Uterus (tissue), 2 donors: ENCODE measurements at regions not wholly inside any gene's neighbourhood (a gene's known extent, or its start where the extent isn't known, plus 50 kb on each side); places are given as distances from the start of the nearest gene placed in this dataset.

Experiments
- CTCF ChIP-seq, 4 experiments: fragments of 200-600 bp in 2 of 4; fragments of 450-650 bp in 2 of 4; sonication (generic) in 2 of 4; IDR thresholded peaks; one replicate each; pipeline ENCODE4 v1.5.1; 2016 to 2019; ENCODE audit warnings: antibody characterized with exemption in 4 of 4, mild to moderate bottlenecking in 2 of 4, moderate library complexity in 1 of 4
- POLR2A ChIP-seq, 2 donors: fragments of 450-650 bp; IDR thresholded peaks; one replicate each; pipeline ENCODE4 v1.6.1; 2016; ENCODE audit warnings: antibody characterized with exemption in 2 of 2, mild to moderate bottlenecking in 1 of 2, moderate library complexity in 1 of 2

- TF ChIP-seq CTCF (IDR thresholded peaks at IDR 0.05) (no peak), POLR2A (IDR thresholded peaks at IDR 0.05) (no peak)
These were observed 149.4 kb upstream of the TIAM1 start for GRCh38 chr21:31493350-31493880.
